Uterus (tissue), 2 donors: ENCODE measurements at regions not wholly inside any gene's neighbourhood (a gene's known extent, or its start where the extent isn't known, plus 50 kb on each side); places are given as distances from the start of the nearest gene placed in this dataset.

ENCODE experiments used
- CTCF ChIP-seq, 4 experiments: fragments of 200-600 bp in 2 of 4; fragments of 450-650 bp in 2 of 4; sonication (generic) in 2 of 4; IDR thresholded peaks; one replicate each; pipeline ENCODE4 v1.5.1; 2016 to 2019; ENCODE audit warnings: antibody characterized with exemption in 4 of 4, mild to moderate bottlenecking in 2 of 4, moderate library complexity in 1 of 4
- POLR2A ChIP-seq, 2 donors: fragments of 450-650 bp; IDR thresholded peaks; one replicate each; pipeline ENCODE4 v1.6.1; 2016; ENCODE audit warnings: antibody characterized with exemption in 2 of 2, mild to moderate bottlenecking in 1 of 2, moderate library complexity in 1 of 2

GRCh38 chr4:184536881-184537248 is 62.5 kb upstream of the IRF2 start:
- TF ChIP-seq POLR2A (IDR thresholded peaks at IDR 0.05) (no peak), CTCF (IDR thresholded peaks at IDR 0.05) (no peak)
